HG02973 (cell line): ENCODE measurements at regions not wholly inside any gene's neighbourhood (a gene's known extent, or its start where the extent isn't known, plus 50 kb on each side); places are given as distances from the start of the nearest gene placed in this dataset.
A peak's percentile ranks its signal among the peaks of the same experiment; 100 is the strongest.

Source experiments
- ATAC-seq: cut with Tn5 transposase; IDR thresholded peaks from one replicate; pipeline ENCODE4 v1.9.1; 2021; ENCODE audit warnings: moderate library complexity; ENCODE audit not compliant: unreplicated experiment

- no peak for ATAC-seq
These were observed 317.0 kb downstream of the GALR1 start for GRCh38 chr18:77566604-77567003.

- ATAC-seq = no peak
These were observed 317.6 kb downstream of the GALR1 start for GRCh38 chr18:77567205-77567604.

GRCh38 chr18:77571743-77572142 lies 322.1 kb downstream of the GALR1 start:
- no peak for ATAC-seq

- no peak for ATAC-seq
These were observed 322.9 kb downstream of the GALR1 start for GRCh38 chr18:77572537-77572936.

DNA sequence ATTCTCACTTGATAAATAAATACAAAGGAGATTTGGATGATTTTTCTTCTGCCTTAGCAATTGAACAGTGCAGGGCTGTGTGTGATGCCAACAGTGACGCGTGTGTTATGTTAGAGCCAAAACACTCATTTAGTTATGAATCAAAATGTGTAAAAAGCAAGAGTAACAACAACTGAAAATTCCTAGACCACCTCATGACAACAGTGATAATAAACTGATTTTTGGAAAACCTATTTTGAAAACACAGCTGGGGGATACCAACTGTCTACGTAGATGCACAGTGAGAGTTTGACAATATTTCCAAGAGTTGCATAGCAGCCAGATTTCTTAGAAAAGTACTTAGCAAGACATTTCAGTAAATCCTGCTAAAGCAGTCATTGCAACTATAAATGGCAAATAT lies 323.9 kb downstream of the GALR1 start:
- no peak for ATAC-seq

DNA sequence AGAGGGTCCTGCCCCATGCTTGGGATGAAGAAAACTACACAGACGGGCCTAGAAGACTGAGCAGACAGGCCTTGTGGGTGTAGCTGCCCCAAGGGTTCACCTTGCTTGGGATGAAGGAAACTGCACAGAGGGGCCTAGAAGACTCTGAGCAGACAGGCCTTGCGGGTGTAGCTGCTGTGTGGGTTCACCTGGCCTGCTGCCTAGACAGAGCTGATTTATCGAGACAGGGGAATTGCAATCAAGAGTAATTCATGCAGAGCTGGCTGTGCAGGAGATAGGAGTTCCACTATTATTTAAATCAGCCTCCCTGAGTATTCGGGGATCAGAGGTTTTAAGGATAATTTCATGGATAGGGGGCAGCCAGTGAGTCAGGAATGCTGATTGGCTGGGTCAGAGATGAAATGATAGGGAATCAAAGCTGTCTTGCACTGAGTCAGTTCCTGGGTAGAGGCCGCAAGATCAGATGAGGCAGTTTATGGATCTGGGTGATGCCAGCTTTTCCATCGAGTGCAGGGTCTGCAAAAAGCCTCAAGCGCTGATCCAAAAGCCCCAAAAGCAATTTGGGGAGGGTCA lies 341.4 kb downstream of the GALR1 start:
- ATAC-seq = no peak

DNA sequence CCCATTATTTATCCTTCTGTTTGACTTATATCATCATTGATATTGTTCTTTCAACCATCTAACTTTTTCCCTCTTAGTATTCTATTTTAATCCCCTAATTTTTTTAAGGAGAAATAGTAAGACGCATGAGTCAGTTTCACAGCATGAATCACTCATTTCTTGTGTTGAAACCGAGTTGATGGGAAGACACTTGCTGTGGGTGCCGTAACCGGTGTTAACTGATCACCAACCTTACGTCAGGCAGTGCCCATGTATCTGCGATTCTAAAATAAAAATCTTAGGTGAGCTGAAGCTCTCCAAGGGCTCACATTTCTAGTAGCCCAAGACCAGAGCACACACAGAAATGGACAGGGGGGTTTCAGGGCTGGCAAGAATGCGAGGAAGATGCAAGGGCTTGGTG lies 348.1 kb downstream of the GALR1 start:
- no peak for ATAC-seq

DNA sequence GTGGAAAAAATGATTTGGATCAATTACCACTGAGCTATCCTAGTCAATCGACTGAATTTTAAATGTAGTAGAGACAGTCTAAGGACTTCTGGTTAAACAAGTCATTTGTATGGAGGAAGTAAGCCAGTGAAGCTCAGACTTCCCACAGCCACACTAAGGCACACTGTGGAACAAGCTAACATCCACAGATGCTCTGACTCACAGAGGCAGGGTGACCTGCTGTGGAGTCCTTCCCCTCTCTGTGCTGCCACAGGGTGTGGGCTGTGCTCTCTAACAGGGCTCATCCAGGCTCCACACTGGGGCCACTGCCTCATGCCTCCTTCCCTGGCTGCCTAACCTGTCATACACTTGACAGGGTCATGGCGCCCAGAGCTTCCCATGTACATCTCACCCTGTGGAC lies 351.0 kb downstream of the GALR1 start:
- ATAC-seq = no peak

DNA sequence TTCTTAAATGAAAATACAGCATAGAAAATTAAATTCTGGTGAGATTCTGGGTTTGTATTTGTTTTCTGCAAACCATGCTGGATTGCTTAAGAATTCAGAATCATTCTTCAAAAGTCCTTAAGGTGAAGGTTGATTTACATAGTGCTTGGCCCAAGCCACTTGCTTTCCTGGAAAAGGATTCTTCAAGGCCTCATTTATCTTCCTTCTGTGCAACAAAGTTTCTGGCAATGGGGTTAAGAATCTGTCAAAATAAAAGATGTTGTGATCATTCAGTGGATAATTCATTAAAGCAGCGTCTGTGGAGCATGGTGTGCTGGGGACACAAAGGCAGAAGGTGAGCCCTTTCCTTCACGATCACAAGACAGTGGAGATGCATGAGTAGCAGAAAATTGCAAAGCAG lies 351.9 kb downstream of the GALR1 start:
- ATAC-seq = no peak

GRCh38 chr18:77607087-77607486 lies 357.4 kb downstream of the GALR1 start:
- ATAC-seq = no peak

GRCh38 chr18:77608807-77609206 lies 359.2 kb downstream of the GALR1 start:
- no peak for ATAC-seq

- ATAC-seq = no peak
These were observed 368.0 kb downstream of the GALR1 start for GRCh38 chr18:77617694-77618093.

- ATAC-seq = no peak
These were observed 369.9 kb downstream of the GALR1 start for GRCh38 chr18:77619525-77619924.

- ATAC-seq = no peak
These were observed 372.5 kb downstream of the GALR1 start for GRCh38 chr18:77622009-77622692.

- no peak for ATAC-seq
These were observed 383.1 kb downstream of the GALR1 start for GRCh38 chr18:77632758-77633157.

DNA sequence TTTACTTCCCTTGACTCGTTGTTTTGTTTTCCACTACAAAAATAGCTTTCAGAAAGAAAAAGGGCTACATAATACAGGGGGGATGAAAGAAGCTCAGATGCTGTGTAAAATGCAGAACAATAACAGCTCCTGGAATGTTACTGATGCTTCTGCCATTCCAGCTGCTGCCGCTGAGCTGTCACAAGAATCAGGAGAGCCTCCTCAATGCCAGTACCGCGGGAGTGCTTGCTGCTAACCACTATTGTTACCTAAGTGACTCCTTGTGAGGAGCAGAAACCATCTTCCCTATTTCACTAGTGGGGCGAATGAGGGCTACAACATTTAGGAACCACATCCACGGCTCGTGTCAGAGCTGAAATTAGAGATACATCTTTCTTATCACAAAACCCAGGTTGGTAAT lies 384.8 kb downstream of the GALR1 start:
- no peak for ATAC-seq

GRCh38 chr18:77635451-77635850 lies 385.8 kb downstream of the GALR1 start:
- ATAC-seq = no peak

- no peak for ATAC-seq
These were observed 386.2 kb downstream of the GALR1 start for GRCh38 chr18:77635858-77636257.

DNA sequence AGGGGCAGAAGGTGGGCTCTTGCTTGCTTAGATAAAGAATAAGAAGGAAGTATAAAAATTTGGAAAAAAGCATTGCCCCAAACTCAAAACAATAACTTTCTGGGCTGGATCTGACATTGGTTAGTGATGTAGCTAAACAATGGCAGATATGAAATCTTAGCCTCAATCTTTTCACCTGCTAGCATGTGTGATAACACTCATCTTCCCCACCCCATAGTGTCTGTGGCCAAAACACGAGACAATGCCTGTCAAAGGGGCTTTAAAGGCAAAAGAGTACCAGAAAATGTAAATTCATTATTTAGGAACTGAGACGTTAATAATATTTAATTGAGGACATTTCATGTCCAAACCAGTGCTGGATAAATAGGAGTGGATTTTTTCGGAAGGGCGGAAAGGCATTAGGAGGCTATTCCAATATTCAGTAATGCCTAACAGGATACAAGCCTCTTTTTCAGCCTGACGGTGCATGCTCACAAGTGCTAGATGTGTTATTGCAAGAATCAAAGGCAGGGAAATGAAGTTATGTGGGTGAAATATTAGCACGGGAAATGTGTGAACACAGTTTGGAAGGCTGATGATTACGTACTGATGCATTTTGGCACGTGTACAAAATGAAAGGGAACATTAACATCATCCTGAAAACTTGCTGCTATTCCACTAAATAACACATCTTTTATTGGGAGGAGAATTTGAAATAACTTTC lies 395.7 kb downstream of the GALR1 start:
- ATAC-seq = no peak

DNA sequence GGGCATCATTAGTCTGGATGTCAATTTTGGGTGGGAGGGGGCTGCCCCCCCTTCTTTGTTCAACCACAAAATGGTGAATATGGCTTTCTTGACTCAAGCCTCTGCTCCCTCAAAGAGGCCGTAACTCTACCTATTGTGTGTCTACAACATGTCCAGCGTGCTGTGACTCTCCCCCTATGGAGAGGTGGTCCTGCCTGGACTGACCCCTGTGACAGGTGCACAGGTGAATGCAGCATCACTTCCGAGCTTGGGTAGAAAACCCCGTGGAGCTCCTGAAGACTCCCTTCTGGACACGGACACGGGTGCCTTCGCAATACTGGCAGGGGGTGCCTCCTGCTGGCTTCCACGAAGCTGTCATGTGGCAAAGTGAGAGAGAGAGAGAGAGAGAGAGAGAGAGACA lies 397.8 kb downstream of the GALR1 start:
- no peak for ATAC-seq

DNA sequence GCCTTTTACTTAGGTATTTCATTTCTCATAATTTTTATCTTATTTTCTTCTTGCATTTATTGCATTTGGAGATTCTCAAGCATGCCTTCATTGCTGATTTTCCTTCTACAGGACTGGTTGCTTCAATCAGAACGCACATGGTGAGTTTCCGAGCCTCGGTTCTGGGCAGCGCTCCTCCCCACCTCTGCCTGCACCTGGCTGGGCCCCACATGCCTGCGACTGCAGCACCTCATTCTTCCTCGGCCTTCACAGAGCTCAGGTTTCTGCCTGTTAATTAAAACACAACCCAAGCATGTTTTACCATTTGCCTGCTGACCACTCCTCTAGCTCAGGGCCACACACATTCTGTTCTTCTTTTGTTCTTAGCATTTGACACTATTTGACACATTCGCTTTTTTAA lies 398.8 kb downstream of the GALR1 start:
- no peak for ATAC-seq

DNA sequence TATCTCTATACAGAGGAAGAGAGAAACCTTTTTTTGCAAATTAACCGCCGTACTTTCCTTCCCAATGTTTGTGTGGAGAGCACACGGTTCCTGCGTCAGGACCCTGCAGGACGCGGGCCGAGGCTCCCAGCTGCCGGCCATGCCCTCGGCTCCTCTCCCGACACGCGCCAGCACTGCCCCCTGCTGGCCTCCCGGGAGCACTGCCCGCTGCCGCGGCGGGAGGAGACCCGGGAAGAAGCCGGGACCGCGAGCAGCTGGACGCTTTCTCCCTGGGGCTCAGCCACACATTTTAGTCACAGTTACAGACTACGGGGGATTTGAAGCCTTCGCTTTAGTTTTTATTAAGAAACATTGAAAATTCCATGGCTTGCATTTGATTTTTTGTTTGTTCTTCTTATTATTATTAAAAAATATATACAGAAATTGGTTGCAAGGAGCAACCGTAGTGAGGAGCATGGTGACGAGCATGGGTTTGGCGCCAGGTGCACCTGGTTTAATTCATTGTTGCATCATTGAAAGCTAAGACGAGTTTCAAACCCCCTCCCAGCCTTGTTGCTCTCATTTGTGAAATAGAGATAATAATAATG lies 401.2 kb downstream of the GALR1 start:
- peak; percentile 91 for ATAC-seq
